SW 1271 (cell line): ENCODE measurements at regions not wholly inside any gene's neighbourhood (a gene's known extent, or its start where the extent isn't known, plus 50 kb on each side); places are given as distances from the start of the nearest gene placed in this dataset.
"Not testable (repeated sequence)": the region's sequence is repeated elsewhere in the genome, so short reads cannot be mapped to it uniquely, and the experiment has no call there.

Experiments
- DNase-seq, 2 experiments: peaks; one replicate each; lab custom pipeline; 2025; lab: John Stamatoyannopoulos, UW

DNA sequence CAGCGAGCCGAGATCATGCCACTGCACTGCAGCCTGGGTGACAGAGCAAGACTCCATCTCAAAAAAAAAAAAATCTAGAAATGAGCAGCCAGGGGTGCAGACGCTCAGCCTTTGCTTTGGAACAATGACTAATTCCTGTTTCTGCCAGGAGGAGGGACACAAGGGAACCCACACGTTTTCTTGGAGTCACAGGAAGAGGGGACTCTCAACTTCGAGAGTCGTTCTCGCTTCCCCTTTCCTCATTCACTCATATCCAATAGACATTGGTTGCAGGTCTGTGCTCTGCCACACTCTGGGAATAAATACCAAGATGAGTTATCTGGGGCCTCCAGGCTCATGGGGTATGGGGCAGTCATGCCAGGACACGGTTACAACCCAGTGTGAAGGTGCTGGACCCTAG is 91.5 kb upstream of the RREB1 start:
- no peak for DNase-seq

DNA sequence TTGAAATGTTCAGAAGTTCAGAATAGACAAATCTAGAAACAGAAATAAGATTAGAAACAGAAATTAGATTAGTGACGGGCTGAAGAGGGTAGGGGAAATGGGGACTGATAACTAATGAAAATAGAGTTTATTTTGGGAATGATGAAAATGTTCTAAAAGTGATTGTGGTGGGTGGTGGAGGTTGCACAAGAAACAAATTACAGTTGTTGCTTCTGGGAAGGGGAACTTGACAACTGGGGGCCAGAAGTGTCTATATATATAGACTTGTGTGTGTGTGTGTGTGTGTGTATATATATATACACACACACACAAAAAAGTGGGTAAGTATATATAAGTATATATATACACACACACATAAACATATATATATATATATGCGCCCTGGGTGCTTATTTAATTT is 86.5 kb upstream of the RREB1 start:
- no peak for DNase-seq

DNA sequence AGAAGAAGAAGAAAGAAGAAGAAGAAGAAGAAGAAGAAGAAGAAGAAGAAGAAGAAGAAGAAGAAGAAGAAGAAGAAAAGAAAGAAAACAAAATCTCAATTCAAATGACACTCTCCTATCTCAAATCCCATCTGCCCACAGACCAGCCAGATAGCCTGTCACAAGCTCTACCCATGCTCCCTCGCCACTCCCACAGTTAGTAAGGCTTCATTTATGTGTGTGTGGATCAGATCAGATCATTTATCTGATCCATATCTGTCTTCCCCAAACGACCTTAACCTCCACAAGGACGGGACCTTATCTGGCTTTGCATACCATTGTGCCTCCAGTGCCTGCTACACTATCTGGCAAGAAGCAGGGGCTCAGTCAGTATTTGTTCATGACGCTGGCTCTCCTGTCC is 81.9 kb upstream of the RREB1 start:
- DNase-seq: no peak

DNA sequence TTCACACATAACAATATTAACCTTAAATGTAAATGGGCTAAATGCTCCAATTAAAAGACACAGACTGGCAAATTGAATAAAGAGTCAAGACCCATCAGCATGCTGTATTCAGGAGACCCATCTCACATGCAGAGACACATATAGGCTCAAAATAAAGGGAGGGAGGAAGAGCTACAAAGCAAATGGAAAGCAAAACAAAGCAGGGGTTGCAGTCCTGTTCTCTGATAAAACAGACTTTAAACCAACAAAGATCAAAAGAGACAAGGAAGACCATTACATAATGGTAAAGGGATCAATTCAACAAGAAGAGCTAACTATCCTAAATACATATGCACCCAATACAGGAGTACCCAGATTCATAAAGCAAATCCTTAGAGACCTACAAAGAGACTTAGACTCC is 78.8 kb upstream of the RREB1 start:
- not testable (repeated sequence) for DNase-seq

DNA sequence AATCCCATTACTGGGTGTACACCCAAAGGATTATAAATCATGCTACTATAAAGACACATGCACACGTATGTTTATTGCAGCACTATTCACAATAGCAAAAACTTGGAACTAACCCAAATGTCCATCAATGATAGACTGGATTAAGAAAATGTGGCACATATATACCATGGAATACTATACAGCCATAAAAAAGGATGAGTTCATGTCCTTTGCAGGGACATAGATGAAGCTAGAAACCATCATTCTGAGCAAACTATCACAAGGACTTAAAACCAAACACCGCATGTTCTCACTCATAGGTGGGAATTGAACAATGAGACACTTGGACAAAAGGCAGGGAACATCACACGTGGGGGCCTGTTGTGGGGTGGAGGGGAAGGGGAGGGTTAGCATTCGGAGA is 76.8 kb upstream of the RREB1 start:
- not testable (repeated sequence) for DNase-seq

DNA sequence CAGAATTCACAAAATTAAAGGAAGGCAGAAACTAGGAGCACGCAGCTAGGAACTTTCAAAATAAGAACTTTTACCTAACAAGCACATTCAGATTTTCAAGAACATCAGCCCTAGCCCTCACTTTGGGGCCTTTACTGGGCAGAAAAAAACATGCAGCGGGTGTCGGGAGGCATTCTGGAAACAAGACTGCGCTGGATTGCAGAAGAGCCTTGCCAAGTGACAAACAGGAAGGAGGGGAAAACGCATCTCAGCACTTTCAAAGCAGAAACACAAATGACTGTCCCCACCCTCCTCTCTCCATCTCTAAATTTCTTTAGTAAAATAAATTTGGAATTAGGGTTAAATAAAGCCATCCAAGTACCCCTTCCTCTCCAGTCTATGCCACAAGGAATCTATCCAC is 74.6 kb upstream of the RREB1 start:
- no peak for DNase-seq

DNA sequence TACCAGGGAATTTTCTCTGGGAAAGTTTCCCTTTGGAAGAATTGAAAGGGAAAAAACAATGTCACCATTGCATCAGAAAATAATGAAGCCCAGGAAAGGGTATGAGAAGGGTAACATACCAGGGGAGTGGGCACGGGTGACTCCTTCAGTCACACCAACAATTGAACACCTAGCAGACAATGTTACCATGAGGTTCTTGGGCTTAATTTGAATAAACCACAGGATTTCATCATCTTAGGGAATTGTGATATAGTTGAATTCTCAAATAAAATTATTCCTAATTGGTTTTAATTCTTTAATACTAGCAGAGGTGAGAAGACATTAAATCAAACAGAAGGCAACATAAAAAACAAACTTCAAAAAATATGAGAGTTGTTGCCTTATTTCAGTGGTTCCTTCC is 73.7 kb upstream of the RREB1 start:
- DNase-seq: no peak

DNA sequence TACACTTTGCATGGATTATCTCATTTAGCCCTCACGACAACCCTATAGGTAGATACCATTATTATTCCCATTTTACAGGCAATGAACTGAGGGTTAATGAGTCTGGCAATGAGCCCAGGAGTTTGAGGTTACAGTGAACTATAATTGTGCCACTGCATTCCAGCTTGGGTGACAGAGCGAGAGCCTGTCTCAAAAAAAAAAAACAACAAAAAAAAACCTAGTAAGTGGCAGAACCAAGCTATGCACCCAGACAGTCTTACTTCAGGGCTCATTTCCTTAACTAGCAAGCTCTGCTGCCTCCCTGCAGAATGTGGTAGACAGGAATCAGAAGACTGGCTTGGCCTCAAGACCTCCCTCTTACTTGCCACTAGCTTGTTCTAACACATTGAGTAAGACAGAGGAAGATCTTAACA is 71.9 kb upstream of the RREB1 start:
- no peak for DNase-seq

DNA sequence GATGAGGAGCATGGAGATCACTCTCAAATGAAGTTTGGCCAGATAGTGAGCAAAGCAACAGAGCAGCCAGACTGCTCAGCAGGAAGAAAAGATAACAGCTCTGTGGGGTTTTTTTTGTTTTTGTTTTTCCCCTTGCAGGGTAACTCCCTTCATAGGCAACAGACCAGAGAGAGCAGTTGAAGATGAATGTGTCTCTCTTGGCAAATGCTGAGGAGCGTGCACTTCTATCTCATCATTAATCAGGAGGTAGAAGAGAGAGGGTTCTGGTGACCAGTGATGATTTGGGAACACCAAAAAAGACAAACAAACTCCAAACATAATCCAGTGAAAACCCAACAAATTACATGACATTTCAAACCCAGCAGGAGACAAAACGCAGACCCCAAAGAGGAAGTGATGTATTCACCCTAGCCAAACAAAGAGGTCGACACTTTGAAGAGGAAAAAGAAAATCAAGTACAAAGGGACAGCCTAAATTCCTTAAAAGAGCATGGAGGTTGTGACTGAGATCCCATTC is 66.2 kb upstream of the RREB1 start:
- no peak for DNase-seq

DNA sequence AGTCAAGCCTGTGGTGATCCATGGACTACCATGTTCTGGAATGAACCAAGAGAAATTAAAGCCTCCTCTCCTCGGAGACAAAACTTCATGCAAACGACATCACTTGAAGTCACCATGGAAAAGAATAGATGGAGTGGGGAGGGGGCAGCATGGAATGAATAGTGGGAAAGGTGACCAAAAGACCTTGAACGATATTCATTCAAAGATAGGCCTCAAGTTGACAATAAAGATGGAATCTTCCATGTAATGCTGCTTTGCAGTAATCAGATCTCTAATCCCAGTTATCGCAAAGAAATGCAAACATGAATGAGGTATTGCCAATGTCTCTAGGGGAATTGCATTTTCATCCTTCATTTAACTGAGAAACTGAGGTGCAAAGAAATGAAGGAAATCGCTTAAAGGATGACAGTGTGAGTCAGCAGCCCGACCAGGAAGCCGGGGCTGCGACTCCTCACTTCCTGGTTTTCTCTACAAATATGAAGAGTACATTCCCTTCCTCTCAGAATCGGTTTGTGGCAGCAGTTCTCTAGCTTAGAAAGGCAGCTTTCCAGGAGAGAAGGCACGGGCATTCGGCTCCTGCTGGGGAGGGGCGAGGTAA is 65.6 kb upstream of the RREB1 start:
- DNase-seq: no peak

DNA sequence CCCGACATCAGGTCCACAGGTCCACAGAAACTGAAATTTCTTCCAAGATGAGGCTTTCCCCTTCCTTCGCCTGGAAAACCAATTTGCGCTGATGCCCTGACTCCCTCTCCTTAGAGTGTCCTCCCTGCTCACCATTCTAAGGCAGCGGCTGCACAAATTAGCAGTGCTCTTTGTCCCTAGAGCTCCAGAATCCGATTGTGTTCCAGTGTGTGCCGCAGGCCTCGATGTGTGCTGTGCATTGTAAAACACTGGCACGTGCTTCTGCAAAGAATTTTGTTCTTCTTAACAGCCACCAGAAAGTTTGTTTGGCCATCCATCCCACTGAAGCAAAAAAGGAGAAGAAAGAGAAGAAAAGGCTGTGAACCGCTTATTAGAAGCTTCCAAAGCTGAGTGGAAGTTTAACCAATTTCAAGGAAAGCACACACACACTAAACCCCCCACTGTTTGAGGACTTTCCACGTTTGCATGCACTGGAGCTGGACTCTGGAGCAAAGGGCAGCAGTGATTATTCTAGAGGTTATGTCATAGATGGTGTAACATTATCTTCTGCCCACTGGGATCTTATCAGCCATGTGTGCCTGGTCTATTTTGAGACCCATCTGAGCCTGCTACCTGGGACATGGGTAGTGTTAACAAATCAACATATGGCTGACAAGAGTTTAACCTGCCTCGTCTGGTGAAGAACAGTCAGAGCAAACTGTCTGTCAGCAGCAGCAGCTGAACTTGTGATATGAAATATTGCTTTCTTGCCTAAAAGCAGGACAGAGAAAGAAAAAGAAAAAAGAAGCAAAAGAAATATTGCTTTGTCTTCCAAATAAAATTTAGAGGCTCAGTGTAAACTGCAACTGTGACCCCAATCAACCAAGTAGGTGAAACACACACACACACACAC is 64.9 kb upstream of the RREB1 start:
- DNase-seq: no peak

DNA sequence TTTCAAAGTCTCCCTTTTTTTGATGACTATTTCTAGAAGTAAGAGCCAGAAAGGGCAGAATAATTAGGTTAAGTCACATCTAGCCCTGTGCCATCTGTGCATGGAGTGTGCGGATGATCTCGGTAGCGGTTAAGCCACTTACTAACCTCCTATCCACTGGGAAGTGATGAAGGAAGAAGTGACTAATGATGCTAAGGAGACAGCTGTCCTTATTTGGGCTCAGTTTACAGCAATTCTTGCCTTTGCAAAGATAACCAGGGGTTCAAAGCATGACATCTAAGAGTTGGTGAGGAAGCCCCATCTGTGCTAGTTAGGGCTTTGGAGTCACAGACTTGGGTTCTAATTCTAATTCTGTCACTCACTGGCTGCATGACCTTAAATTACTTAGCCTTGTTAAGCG is 62.4 kb upstream of the RREB1 start:
- DNase-seq: no peak

DNA sequence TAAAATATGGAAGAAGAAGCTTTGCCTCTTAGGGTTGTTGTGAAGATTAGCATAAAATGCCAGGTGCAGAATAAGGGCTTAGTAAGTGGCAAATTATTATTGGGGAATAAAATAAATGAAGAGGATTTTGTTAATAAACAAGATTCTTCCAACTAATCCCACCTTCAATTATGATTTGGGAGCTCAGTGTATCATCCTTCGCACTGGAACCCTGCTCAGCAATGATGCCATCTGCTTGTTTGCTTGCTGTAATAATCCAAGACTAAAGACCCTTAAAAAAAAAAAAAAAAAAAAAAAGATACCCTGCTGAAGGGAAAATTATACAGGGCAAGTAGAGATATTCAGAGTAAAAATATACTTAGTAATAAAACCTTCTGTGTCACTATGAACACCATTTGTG is 62.0 kb upstream of the RREB1 start:
- DNase-seq: no peak

DNA sequence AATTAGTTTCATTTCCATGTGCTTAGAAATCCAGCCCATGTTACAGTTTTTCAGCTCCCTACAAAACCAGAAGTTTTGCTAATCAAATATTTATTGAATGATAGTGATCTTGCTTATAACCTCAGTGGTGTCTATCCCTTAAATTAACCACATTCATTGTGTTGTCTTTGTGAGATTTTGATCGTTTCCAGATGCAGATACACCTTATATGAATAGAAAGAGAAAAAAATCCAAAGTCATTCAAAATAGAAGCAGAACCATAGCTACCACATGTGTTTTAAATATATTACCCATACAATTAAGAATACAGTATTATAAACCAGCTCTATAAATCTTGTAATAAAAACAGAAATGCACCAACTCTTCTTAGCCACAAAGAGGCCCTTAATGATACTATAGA is 60.6 kb upstream of the RREB1 start:
- no peak for DNase-seq

DNA sequence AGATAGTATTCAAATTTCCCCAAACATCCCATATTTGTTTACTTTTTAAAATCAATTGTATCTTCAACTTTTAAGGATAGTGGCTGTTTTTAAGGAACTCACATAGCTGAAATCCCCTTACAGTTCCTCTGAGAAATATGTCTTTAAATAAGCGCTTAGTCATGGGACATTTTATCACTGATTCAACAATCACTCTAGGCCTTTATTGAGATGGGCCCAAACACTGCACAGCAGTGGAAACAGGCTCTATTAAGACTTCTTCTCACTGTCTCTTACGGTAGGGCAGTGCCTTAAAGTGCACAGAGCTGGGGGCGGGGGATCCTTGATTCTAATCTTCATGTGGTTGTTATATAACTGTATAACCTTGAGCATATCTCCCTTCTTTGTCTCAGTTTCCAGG is 59.8 kb upstream of the RREB1 start:
- no peak for DNase-seq

DNA sequence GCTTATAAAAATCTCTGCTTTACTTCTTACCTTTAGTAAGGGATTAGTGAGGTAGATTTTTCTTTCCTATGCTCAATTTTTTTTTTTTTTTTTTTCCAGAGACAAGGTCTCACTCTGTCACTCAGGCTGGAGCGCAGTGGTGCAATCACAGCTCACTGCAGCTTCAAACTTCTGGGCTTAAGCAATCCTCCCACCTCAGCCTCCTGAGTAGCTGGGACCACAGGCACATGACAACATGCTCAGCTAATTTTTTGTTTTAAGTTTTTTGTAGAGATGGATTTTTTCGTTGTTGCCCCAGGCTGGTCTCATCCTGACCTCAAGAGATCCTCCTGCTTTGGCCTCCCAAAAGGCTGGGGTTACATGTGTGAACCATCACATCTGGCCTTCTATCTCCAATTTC is 58.9 kb upstream of the RREB1 start:
- no peak for DNase-seq

DNA sequence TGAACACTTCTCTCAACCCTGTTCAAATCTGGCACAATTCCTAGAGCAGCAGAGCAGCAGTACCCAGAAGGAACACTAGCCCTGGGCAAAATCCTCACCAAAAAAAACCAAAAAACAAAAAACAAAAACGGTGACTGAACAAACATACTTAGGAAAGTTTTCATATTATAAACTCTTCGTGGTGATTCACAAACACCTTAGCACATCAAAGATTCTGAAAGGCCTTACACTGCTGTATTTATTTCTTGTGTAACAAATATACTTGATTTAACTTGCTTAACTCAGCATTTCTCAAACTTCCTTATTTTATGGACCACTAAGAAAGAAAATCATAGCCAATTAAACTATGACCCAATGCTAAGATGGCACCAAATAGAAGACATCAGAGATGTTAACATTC is 57.8 kb upstream of the RREB1 start:
- DNase-seq: no peak

DNA sequence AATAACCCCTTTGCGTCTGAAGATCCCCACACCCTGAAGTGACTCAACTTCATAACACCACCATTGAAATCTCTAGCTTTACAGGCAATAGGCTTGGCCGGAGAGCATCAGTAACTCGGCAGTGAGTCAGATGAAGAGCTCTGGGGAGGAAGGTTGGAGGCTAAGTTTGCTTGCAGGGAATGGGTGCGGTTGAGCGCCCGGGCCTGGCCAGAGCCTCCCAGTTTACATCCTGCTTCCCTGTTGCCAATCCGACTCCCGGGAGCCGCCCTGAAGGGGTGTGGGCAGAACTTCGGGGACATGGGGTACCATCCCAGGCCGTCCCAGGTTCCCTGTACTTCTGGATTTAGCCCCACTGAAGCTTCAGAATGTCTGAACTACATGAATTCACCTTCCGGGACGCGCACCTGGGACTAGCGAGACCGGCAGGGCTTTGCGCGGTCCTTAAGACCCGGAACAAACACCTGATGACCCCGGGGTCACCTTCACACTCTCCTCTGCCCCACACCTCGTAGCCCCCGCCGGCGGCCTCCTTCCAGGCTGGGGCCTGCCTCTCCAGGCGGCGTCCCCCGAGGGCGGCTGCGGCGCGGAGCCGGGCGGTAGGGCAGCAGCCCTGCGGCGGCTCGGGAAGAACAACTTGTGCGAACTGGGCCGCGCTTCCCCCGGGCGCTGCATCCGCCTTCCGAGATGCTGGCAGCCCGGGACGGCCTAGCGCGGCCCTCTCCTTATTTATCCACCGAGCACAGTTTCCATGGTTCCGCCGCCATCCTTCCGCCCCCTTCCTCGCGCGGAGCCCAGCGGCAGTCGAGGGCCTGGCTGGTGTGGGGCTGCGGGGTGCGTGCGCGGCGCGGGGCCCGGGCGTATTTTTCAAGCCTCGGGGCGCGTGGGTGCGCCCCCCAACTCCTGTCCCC is 56.6 kb upstream of the RREB1 start:
- DNase-seq: no peak

DNA sequence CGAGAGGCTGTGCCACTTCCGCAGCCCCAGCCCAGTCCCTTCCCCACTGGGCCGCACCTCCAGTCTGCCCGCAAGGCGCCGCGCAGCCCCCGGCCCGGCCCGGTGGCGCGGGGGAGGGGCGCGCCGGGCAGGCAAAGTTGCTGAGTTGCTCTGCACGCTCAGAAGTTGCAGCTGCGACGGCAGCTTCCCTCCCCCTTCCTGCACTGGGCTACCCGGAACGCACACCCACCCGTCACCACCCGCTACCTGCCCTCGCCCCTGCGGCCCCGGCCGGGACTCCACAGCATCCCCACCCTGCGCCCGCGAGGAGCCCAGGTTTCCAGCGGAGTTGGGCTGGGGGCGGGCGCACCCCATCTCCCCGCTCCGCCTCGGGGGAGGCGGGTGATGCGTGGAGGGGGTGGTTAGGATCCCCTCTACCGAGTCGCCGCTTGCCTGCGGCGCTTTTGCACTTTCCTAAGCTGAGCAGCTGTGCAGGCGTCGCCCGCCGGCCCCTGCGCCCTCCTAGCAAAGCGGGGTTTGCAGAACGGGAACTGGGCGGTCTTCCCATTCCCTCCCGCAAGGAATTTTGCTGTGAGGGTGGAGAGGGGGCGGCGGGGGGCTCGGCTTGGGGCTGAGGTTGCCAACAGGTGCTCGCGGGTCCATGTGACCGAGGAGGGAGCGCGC is 55.9 kb upstream of the RREB1 start:
- no peak for DNase-seq

DNA sequence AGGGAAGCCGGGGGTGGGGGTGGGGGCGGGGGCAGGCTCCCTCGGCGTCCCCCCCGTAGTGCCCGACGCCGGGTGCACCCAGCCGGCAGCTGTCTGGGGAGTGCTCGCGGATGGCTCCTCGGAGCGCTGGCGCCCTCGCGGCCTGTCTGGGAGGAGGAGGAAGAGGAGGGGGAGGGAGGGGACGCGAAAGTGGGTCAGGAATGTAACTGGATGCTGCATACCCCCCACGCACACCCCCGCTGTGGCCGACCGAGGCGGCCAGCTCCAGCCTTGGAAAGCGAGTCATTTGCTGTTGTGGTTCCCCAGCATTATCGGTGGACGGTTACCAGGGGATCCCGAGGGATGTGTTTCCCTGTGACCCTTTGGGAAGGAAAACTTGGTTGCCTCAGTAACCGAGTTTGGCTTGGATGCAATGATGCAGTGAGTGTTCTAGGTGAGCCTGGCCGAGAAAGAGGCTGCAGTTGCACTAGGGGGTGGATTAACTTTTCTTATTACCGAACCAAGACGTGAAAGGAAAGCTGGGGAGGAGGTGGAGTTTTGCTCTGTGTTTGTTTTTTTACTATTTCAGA is 55.2 kb upstream of the RREB1 start:
- DNase-seq: no peak

DNA sequence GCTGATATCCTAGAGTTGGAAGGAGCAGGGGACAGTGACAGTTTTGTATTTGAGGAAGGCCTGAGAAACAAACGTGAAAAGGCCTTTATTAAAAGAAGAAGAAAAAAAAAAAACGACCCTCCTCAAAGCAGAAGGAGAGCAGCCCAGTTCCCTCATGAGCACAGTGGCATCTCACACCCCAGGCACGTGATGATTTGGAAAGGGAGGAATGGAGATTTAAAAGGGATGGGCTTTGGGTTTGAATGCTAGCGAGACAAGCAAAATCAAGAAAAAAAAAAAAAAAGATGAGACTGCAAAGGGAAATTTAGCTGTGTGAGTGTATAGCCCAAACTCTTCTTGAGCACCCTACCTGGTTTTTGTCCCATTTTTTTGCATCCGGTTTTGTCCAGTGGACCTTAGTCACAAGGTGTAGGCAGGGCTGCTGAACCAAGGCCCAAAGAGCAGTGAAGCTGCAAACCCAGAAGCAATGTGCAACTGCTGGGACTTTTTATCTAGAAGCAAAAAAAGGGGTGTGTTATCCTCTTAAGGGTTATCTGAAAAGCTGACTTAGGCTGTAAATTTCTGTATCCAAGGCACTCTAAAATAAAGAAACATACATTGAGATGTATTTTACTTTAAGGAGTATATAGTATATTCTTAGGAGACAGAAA is 54.5 kb upstream of the RREB1 start:
- no peak for DNase-seq
